ENCODE measurements at regions not wholly inside any gene's neighbourhood (a gene's known extent, or its start where the extent isn't known, plus 50 kb on each side); places are given as distances from the start of the nearest gene placed in this dataset.
"Not testable (repeated sequence)": the region's sequence is repeated elsewhere in the genome, so short reads cannot be mapped to it uniquely, and the experiment has no call there.

DNA sequence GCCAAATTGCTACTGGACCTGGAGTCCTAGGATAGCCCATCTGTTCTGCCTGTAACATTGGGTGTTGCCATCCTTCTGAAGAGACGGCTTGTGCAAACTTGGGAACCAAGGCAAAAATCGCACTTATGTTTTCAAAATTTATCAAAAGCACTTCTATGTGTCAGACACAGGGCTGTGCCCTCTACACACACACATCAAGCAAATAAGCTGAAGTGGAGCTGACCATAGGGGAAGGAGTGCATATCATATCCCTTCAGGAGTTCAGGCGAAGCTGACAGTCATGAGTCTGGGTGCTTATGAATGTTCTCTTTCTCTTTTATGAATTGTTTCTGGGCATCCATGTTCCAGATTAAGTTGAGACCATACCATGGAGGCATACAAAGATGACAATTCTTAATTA, 247.9 kb downstream of the CYRIA start:
- no peak for DNase-seq (ENCODE audit: low spot score)
- Histone ChIP-seq H3K9ac (ENCODE audit: low read depth in 1 of 2, low read length in 2 of 2) (no peak overlapping the region), H3K27me3 (ENCODE audit: control insufficient read depth in 4 of 4, insufficient read depth in 4 of 4, low read length in 3 of 4) (no peaks in the 10 kb centered on the region), H3K4me1 (ENCODE audit: control insufficient read depth in 4 of 4, insufficient read depth in 4 of 4, low read length in 3 of 4) (no peaks in the 10 kb centered on the region), H3K4me3 (ENCODE audit: low read depth in 1 of 3, low read length in 3 of 3) (no peak overlapping the region), H3K9me3 (ENCODE audit: control insufficient read depth in 4 of 4, low read length in 3 of 4) (no peaks in the 10 kb centered on the region), H3K36me3 (ENCODE audit: control insufficient read depth in 4 of 4, insufficient read depth in 3 of 4, low read depth in 1 of 4, low read length in 3 of 4) (no peaks in the 10 kb centered on the region), H3K27ac (ENCODE audit: low read depth in 1 of 2, low read length in 2 of 2) (no peak overlapping the region)
- WGBS = 92% methylated on average over 3 of the region's 3 CpGs
- no peak for TF ChIP-seq FOXA2 (IDR thresholded peaks at IDR 0.05)
- no peak for TF ChIP-seq JUND (IDR thresholded peaks at IDR 0.05)
- no peak for TF ChIP-seq FOXA1 (IDR thresholded peaks at IDR 0.05)
- TF ChIP-seq, protein P1, sequence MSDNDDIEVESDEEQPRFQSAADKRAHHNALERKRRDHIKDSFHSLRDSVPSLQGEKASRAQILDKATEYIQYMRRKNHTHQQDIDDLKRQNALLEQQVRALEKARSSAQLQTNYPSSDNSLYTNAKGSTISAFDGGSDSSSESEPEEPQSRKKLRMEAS (IDR thresholded peaks at IDR 0.05) = no peak
- TF ChIP-seq, protein P2, sequence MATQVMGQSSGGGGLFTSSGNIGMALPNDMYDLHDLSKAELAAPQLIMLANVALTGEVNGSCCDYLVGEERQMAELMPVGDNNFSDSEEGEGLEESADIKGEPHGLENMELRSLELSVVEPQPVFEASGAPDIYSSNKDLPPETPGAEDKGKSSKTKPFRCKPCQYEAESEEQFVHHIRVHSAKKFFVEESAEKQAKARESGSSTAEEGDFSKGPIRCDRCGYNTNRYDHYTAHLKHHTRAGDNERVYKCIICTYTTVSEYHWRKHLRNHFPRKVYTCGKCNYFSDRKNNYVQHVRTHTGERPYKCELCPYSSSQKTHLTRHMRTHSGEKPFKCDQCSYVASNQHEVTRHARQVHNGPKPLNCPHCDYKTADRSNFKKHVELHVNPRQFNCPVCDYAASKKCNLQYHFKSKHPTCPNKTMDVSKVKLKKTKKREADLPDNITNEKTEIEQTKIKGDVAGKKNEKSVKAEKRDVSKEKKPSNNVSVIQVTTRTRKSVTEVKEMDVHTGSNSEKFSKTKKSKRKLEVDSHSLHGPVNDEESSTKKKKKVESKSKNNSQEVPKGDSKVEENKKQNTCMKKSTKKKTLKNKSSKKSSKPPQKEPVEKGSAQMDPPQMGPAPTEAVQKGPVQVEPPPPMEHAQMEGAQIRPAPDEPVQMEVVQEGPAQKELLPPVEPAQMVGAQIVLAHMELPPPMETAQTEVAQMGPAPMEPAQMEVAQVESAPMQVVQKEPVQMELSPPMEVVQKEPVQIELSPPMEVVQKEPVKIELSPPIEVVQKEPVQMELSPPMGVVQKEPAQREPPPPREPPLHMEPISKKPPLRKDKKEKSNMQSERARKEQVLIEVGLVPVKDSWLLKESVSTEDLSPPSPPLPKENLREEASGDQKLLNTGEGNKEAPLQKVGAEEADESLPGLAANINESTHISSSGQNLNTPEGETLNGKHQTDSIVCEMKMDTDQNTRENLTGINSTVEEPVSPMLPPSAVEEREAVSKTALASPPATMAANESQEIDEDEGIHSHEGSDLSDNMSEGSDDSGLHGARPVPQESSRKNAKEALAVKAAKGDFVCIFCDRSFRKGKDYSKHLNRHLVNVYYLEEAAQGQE (IDR thresholded peaks at IDR 0.05) = no peak
- TF ChIP-seq, protein P3, sequence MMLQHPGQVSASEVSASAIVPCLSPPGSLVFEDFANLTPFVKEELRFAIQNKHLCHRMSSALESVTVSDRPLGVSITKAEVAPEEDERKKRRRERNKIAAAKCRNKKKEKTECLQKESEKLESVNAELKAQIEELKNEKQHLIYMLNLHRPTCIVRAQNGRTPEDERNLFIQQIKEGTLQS (IDR thresholded peaks at IDR 0.05) = no peak
- TF ChIP-seq, protein P4, sequence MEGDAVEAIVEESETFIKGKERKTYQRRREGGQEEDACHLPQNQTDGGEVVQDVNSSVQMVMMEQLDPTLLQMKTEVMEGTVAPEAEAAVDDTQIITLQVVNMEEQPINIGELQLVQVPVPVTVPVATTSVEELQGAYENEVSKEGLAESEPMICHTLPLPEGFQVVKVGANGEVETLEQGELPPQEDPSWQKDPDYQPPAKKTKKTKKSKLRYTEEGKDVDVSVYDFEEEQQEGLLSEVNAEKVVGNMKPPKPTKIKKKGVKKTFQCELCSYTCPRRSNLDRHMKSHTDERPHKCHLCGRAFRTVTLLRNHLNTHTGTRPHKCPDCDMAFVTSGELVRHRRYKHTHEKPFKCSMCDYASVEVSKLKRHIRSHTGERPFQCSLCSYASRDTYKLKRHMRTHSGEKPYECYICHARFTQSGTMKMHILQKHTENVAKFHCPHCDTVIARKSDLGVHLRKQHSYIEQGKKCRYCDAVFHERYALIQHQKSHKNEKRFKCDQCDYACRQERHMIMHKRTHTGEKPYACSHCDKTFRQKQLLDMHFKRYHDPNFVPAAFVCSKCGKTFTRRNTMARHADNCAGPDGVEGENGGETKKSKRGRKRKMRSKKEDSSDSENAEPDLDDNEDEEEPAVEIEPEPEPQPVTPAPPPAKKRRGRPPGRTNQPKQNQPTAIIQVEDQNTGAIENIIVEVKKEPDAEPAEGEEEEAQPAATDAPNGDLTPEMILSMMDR (IDR thresholded peaks at IDR 0.05; ENCODE audit: low read depth, low read length, missing input control) = no peak
- no peak for TF ChIP-seq SP1 (IDR thresholded peaks at IDR 0.05)
- no peak for TF ChIP-seq YY1 (IDR thresholded peaks at IDR 0.05)
- TF ChIP-seq TAF1 (conservative IDR thresholded peaks at IDR 0.05) = no peak
- TF ChIP-seq RXRA (IDR thresholded peaks at IDR 0.05) = no peak
- TF ChIP-seq, protein P5, sequence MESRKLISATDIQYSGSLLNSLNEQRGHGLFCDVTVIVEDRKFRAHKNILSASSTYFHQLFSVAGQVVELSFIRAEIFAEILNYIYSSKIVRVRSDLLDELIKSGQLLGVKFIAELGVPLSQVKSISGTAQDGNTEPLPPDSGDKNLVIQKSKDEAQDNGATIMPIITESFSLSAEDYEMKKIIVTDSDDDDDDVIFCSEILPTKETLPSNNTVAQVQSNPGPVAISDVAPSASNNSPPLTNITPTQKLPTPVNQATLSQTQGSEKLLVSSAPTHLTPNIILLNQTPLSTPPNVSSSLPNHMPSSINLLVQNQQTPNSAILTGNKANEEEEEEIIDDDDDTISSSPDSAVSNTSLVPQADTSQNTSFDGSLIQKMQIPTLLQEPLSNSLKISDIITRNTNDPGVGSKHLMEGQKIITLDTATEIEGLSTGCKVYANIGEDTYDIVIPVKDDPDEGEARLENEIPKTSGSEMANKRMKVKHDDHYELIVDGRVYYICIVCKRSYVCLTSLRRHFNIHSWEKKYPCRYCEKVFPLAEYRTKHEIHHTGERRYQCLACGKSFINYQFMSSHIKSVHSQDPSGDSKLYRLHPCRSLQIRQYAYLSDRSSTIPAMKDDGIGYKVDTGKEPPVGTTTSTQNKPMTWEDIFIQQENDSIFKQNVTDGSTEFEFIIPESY (IDR thresholded peaks at IDR 0.05) = no peak
- no peak for TF ChIP-seq RAD21 (IDR thresholded peaks at IDR 0.05)
- no peak for TF ChIP-seq HNF4G (IDR thresholded peaks at IDR 0.05)
- TF ChIP-seq NR2F2 (IDR thresholded peaks at IDR 0.05) = no peak
- TF ChIP-seq EGR1 (IDR thresholded peaks at IDR 0.05; ENCODE audit: low read depth in 2 of 2) = no peak
- TF ChIP-seq GABPA (IDR thresholded peaks at IDR 0.05 in 1 of 2, conservative IDR thresholded peaks at IDR 0.05 in 1 of 2) = no peak

DNA sequence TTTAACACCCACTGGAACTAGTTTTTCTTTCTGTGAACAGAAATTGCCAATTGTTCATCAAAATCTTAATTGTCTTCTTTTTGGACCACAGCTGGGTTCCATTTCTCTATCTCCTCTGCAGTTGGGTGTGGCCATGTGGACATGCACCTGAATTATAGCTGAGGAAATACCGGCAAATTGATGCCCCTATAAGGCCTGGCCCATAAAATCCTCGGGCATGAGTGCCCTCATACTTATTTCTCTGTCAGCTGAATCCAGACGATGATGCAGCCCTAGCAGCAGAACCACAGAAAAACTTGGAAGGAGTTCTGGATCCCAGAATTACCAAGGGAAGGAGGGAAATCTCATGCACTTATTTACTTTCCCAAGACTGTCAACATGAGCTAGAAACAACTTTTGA, 249.0 kb downstream of the CYRIA start:
- H3K36me3 ChIP-seq (ENCODE audit: control insufficient read depth in 4 of 4, insufficient read depth in 3 of 4, low read depth in 1 of 4, low read length in 3 of 4) = no peaks in the 10 kb centered on the region

DNA sequence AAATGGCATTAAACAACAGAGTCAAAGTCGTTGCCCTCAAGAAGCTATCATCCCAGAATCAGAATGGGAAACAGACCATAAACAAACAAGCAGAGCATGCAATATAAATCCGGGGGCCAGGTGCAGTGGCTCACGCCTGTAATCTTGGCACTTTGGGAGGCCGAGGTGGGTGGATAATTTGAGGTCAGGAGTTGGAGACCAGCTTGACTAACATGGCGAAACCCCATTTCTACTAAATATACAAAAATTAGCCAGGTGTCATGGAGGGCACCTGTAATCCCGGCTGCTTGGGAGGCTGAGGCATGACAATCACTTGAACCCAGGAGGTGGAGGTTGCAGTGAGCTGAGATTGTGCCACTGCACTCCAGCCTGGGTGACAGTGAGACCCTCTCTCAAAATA, 249.8 kb downstream of the CYRIA start:
- H3K4me1 ChIP-seq (ENCODE audit: control insufficient read depth in 4 of 4, insufficient read depth in 4 of 4, low read length in 3 of 4); DNase-seq (ENCODE audit: low spot score); H3K36me3 ChIP-seq (ENCODE audit: control insufficient read depth in 4 of 4, insufficient read depth in 3 of 4, low read depth in 1 of 4, low read length in 3 of 4); H3K9me3 ChIP-seq (ENCODE audit: control insufficient read depth in 4 of 4, low read length in 3 of 4); H3K27ac ChIP-seq (ENCODE audit: low read depth in 1 of 2, low read length in 2 of 2); H3K4me3 ChIP-seq (ENCODE audit: low read depth in 1 of 3, low read length in 3 of 3); H3K27me3 ChIP-seq (ENCODE audit: control insufficient read depth in 4 of 4, insufficient read depth in 4 of 4, low read length in 3 of 4); H3K9ac ChIP-seq (ENCODE audit: low read depth in 1 of 2, low read length in 2 of 2): not testable (repeated sequence)
- 93% methylated on average over 6 of the region's 6 CpGs for WGBS

More for the DNA sequence above, 249.0 kb downstream of the CYRIA start:
- no peak overlapping the region for H3K9ac ChIP-seq (ENCODE audit: low read depth in 1 of 2, low read length in 2 of 2)
- no peaks in the 10 kb centered on the region for H3K27me3 ChIP-seq (ENCODE audit: control insufficient read depth in 4 of 4, insufficient read depth in 4 of 4, low read length in 3 of 4)
- WGBS = 87% methylated on average over 3 of the region's 3 CpGs
- no peak for DNase-seq (ENCODE audit: low spot score)
- H3K27ac ChIP-seq (ENCODE audit: low read depth in 1 of 2, low read length in 2 of 2) = no peak overlapping the region
- H3K9me3 ChIP-seq (ENCODE audit: control insufficient read depth in 4 of 4, low read length in 3 of 4) = no peaks in the 10 kb centered on the region
- H3K4me1 ChIP-seq (ENCODE audit: control insufficient read depth in 4 of 4, insufficient read depth in 4 of 4, low read length in 3 of 4) = no peaks in the 10 kb centered on the region
- H3K4me3 ChIP-seq (ENCODE audit: low read depth in 1 of 3, low read length in 3 of 3) = no peak overlapping the region
- TF ChIP-seq, protein P3 (IDR thresholded peaks at IDR 0.05) = no peak
- no peak for TF ChIP-seq NR2F2 (IDR thresholded peaks at IDR 0.05)
- no peak for TF ChIP-seq SP1 (IDR thresholded peaks at IDR 0.05)
- no peak for TF ChIP-seq HNF4A (conservative IDR thresholded peaks at IDR 0.05)
- TF ChIP-seq, protein P1 (IDR thresholded peaks at IDR 0.05) = no peak
- no peak for TF ChIP-seq RXRA (IDR thresholded peaks at IDR 0.05)
- no peak for TF ChIP-seq FOXA2 (IDR thresholded peaks at IDR 0.05)
